GM19238 (cell line): ENCODE measurements at regions not wholly inside any gene's neighbourhood (a gene's known extent, or its start where the extent isn't known, plus 50 kb on each side); places are given as distances from the start of the nearest gene placed in this dataset.
"Not testable (repeated sequence)": the region's sequence is repeated elsewhere in the genome, so short reads cannot be mapped to it uniquely, and the experiment has no call there.

Experiments
- DNase-seq: peaks from one replicate; pipeline ENCODE4 v3.0.0; 2011; ENCODE audit warnings: low spot score; ENCODE audit not compliant: insufficient read length

GRCh38 chr18:54662986-54663385 lies 71.9 kb downstream of the DYNAP start:
- no peak for DNase-seq

GRCh38 chr18:54669701-54670100 lies 78.7 kb downstream of the DYNAP start:
- DNase-seq, result not testable (repeated sequence)

DNA sequence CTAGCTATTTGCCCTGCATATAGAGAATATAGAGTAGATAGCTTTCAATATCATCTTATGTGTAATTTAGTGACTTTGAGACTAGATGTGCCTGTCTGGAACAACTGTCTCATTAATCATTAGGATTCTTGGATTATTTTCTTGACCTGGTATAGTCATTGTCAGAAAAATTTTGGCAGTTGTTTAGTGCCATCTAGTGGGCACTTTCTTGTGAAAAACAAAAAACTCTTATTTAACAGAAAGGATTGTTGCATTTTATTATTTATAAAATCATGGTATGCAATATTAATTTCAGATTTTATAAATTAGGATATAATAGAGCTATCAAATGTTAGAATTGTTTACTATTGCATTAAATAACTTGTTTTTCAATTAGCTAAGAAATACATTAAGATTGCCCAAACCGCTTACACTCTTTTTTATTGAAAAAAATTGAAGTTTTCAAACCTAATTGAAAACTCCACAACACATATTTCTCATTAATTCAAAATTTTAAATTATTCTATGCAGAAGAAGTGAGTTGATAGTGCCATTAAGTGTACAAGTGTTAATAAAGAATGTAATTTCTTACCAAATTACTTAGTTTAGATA lies 80.3 kb downstream of the DYNAP start:
- no peak for DNase-seq

DNA sequence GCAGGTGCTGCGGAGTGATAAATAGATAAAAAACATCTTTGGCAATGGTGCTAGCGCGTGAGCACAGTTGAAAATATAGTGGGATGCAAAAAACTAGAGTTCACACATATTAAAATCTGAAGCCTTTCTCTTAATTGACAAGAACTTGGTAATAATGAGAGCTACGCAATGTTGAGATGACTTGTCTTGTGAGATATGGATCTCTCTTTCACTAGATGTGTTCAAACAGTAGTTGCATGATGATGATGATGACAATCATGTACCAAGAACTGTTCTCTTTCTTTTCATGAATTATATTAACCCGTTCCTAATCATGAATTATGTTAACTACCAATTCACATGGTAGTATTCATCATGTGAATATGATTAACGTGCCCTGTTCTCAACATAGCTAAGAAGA lies 81.1 kb downstream of the DYNAP start:
- no peak for DNase-seq

DNA sequence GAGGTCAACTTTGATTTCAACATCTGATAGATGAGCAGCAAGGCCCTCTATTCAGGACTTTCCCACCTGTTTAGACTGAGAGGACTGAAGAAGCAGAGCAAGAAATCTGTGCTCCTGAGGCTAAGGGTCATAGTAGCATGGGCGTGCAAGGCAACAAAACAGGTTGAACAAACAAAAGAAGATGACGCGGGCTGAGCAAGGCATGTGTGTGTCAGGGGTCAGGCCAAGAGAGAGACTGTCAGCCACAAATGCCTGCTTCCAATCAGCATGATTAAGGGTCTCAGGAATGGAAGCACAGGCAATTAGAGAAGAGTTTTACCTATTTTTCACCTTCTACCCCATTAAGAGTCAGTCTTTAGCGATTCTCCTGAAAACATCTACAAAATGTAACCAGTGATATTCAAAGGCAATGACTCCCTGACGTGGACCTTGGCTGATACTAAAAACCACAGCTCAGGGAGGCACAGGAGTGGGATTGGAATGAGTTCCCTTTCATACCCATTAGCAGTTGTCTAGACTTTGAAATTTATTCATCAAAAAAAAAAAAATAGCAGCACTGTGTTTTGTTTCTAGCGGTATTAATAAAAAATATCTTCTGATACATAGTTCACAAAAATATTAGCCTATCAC lies 81.9 kb downstream of the DYNAP start:
- no peak for DNase-seq

- no peak for DNase-seq
Observed at GRCh38 chr18:54673936-54674335, 82.9 kb downstream of the DYNAP start.

GRCh38 chr18:54675076-54675475 lies 84.0 kb downstream of the DYNAP start:
- DNase-seq, result no peak

DNA sequence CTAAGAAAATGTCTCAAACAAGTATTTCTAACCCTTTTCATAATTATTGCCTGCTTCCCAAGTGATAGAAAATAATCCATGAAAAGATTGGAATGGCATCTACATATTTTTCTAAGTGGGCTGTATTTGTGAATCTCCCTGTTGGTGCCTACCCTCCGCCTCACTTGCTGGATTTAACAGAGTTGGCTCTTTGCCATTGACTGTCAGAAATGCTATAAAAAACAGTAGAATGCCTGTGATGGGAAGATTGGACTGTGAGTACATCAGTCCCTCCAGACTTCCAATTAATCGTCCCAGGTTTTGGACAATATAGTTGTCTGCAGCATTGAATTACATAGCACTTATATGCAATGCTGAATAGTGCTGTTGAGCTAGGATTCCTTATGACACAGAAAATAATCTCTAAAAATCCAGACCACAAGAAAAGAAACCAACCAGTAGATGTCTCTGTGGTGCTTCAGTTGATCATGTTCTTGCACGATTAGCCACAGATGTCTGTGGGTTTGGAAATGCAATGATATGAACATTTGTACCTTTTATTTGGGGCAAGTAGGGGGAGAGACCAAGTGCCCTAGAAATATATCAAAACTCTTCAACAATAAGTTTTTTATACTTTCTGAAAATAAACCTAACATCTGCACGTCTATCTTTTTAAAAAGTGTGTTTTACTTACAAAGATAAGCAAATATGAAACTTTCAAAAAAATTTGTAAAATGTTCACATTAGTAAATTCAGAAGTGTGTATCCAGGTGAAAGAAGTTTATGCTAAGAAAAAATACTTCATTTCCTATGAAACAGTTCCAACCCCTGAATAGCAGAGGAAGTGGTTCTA lies 88.5 kb downstream of the DYNAP start:
- no peak for DNase-seq

- no peak for DNase-seq
Observed at GRCh38 chr18:54684784-54685183, 93.7 kb downstream of the DYNAP start.

- DNase-seq, result no peak
Observed at GRCh38 chr18:54689319-54689718, 98.3 kb downstream of the DYNAP start.

GRCh38 chr18:54690198-54690597 lies 99.2 kb downstream of the DYNAP start:
- DNase-seq, result no peak

DNA sequence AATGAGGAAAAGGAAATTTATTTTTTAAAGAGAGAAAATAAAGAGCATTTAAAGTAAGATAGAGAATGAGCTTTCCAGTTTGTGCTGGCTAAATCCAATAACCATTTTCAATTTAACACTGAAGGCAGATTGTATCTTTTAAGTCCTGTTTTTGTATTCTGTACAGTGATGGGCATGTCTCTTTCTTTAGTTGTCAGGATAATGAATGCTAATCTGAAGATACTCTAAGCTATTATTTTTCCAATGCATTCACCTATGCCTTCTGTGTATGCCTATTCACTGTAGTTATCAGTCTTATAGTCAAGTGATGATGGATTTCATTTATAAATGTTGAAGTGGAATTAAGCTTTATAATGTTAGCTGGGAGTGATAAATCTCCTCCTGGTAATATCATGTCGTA lies 101.4 kb downstream of the DYNAP start:
- DNase-seq, result no peak

DNA sequence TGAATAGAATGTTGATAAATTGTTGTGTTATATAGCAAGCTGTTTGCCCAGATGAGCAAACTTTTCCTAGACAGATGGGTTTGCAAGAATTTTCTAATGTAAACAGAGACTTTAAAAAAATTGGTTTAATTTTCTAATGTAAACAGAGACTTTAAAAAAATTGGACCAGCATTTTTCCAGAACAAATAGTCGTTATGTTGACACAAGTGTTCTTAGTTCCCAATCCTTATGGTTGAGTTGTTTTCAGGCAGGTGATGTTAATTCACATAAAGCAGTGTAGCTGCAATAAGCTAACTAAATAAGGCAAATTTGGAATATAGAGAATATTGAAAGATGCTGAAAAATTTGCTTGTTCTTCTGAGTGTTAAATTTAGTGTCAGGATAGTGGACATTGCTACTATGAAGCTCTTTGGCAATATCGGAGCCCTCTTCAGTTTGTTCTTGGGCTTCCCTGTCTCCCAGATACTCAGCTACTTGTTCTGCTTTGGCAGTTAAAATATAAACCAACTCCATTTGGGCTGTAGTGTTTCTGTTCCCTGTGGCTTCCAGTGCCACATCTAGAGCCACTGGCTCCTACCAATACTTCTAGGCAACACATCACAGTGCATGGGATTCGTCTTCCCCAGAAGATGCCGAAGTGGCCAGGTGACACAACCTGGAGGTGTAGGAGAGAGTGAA lies 105.7 kb downstream of the DYNAP start:
- DNase-seq, result no peak

DNA sequence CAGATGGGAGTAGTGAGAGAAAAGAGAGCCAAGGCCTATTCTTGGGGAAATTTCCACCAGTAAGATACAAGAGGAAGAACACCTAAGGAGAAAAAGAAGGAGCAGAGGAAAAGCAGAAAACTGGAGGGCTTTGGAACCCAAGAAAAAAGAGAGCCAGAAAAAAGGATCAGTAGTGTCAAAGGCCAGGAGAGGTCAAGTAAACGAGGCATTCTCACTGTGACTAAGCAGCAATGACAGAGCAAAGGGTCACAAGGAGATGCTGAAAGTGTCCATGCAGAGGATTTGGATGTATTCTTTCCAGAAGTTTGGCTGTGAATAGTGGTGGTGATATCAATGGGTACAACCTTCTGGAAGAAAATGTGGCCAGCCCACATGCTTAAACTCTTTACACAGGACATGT lies 109.5 kb downstream of the DYNAP start:
- DNase-seq, result no peak

GRCh38 chr18:54702686-54703085 lies 111.6 kb downstream of the DYNAP start:
- DNase-seq, result no peak

GRCh38 chr18:54710074-54710899 lies 118.0 kb upstream of the RAB27B start:
- DNase-seq, result no peak

DNA sequence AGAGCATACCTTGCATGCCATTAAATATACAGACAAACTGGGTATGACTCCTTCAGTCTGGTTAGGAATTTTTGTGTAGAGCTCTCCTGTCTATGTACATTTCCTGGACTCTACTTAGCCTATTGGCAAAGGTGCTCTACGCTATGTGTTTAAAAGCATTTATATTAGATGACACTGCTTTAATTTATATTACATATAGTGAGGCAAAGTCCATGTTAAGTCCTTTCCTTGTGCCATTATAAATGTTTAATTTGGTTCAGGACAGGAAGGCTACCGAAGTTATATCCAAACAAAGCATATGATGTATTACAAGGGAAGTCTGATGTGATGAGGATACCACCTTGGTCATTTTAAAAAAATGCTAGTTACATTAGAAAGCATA lies 117.4 kb upstream of the RAB27B start:
- DNase-seq, result no peak

- DNase-seq, result no peak
Observed at GRCh38 chr18:54712306-54712705, 116.0 kb upstream of the RAB27B start.

- no peak for DNase-seq
Observed at GRCh38 chr18:54712758-54713157, 115.5 kb upstream of the RAB27B start.

GRCh38 chr18:54713386-54713785 lies 114.9 kb upstream of the RAB27B start:
- no peak for DNase-seq

DNA sequence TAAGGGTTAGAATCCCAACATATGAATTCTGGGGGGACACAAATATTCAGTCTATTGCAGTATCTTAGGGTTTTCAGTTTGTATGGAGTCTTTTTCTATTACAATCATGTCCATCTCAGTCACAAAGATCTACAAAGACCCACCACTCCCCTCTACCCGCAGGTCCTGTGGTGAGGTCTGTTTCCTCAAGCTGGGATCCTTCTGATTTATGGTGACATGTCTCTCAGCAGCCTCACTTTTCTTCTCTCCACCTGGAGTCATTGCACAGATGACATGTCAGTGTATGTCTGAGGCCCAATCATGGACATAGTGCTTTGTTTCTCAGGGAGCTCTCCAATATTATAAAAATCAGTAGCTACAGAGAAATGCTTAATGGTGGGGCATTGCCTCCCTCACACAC lies 113.4 kb upstream of the RAB27B start:
- DNase-seq, result no peak
